ENCODE measurements at regions not wholly inside any gene's neighbourhood (a gene's known extent, or its start where the extent isn't known, plus 50 kb on each side); places are given as distances from the start of the nearest gene placed in this dataset.

DNA sequence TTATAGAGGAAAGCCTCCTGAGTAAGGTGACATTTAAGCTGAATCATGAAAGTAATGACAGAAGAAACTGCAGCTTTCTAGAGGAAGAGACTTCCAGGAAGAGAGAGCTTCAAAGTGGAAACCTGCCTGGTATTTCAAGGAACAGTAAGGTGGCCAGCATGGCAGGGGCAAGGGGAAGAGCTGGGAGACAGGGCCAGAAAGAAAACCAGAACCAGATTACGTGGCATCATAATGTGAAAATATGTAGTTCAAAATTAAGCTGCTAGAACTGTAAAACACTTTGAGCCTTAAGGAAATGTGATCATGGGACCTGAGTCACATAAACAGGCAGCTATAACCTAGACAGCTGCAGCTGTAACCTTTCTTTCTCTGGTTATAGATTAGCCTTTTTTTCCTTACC, 238.0 kb upstream of the FOXK1 start:
- H3K4me3 ChIP-seq (ENCODE audit: low read depth, low read length) = no peak overlapping the region
- DNase-seq (ENCODE audit: low read depth) = no peak
- in situ Hi-C loops (cut with HindIII; ENCODE audit: low sequenced_read_pairs) = no loop called here
- TF ChIP-seq, protein P1, sequence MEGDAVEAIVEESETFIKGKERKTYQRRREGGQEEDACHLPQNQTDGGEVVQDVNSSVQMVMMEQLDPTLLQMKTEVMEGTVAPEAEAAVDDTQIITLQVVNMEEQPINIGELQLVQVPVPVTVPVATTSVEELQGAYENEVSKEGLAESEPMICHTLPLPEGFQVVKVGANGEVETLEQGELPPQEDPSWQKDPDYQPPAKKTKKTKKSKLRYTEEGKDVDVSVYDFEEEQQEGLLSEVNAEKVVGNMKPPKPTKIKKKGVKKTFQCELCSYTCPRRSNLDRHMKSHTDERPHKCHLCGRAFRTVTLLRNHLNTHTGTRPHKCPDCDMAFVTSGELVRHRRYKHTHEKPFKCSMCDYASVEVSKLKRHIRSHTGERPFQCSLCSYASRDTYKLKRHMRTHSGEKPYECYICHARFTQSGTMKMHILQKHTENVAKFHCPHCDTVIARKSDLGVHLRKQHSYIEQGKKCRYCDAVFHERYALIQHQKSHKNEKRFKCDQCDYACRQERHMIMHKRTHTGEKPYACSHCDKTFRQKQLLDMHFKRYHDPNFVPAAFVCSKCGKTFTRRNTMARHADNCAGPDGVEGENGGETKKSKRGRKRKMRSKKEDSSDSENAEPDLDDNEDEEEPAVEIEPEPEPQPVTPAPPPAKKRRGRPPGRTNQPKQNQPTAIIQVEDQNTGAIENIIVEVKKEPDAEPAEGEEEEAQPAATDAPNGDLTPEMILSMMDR (IDR thresholded peaks at IDR 0.05; ENCODE audit: low read depth, low read length, missing control alignments) = no peak

DNA sequence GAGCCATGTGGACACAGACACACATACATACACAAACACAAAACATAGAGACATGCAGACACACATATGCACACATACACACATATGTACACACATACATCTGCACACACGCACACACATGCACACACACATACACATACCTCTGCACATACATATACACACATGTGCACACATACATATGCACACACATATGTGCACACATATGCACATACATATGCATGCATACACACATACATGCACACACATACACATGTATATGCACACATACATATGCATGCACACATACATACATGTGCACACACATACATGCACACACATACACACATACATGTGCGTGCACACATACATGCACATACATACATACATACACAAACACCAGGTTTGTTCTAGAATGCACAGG, 236.3 kb upstream of the FOXK1 start:
- TF ChIP-seq, protein P1 (IDR thresholded peaks at IDR 0.05; ENCODE audit: low read depth, low read length, missing control alignments) = no peak
- DNase-seq (ENCODE audit: low read depth) = no peak
- in situ Hi-C loops (cut with HindIII; ENCODE audit: low sequenced_read_pairs) = no loop called here
- no peak overlapping the region for H3K4me3 ChIP-seq (ENCODE audit: low read depth, low read length)

DNA sequence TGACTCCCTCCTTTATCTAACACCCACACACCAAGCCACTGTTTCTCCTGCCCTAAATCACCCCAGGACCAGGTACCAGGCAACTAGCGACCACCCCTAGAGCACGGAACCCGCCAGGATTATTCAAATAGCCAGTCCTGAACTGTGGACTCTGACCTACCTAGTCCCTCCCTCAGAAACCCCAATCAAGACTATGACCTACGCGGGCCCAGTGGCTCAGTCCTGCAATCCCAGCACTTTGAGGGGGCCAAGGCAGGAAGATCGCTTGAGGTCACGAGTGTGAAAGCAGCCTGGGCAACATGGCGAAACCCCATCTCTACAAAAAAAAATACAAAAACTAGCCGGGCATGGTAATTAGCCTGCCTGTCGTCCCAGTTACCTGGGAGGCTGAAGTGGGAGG, 232.8 kb upstream of the FOXK1 start:
- no peak for DNase-seq (ENCODE audit: low read depth)
- TF ChIP-seq, protein P1 (IDR thresholded peaks at IDR 0.05; ENCODE audit: low read depth, low read length, missing control alignments) = no peak
- in situ Hi-C loops (cut with HindIII; ENCODE audit: low sequenced_read_pairs) = no loop called here
- no peak overlapping the region for H3K4me3 ChIP-seq (ENCODE audit: low read depth, low read length)

DNA sequence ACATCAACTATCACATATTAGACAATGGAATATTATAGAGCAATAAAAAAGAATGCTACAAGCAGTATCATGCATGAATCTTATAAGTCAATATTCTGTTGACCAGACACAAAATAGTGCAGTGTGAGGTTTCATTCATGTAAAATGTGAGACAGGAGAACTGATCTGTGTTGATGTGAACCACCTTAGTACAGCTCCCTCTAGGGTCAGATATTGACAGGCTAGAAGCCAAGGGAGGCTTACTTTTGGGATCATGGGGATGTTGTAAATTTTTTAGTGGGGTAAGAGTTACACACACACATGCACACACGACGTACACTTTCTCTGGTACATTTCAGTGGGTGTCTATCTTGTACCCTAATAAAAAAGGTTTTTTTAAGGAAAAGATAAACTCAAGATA, 231.6 kb upstream of the FOXK1 start:
- in situ Hi-C loops (cut with HindIII; ENCODE audit: low sequenced_read_pairs) = no loop called here
- TF ChIP-seq, protein P1 (IDR thresholded peaks at IDR 0.05; ENCODE audit: low read depth, low read length, missing control alignments) = no peak
- no peak for DNase-seq (ENCODE audit: low read depth)
- no peak overlapping the region for H3K4me3 ChIP-seq (ENCODE audit: low read depth, low read length)

DNA sequence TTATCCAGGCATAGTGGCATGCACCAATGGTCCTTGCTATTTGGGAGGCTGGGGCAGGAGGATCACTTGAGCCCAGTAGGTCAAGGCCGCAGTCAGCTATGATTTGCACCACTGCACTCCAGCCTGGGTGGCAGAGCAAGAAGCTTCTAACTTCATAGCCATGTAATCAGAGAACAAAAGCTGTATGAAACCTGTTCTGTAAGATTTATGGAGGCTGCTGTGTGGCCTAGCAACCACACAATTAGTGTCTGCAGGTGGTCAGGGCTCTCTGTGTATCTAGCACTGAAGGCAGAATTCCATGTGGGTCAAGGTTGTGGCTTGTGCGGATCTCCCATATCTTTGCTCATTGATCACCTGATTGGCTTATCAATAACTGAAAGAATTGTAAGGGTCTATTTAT, 221.5 kb upstream of the FOXK1 start:
- no peak overlapping the region for H3K4me3 ChIP-seq (ENCODE audit: low read depth, low read length)
- DNase-seq (ENCODE audit: low read depth) = no peak
- in situ Hi-C loops (cut with HindIII; ENCODE audit: low sequenced_read_pairs) = no loop called here
- TF ChIP-seq, protein P1 (IDR thresholded peaks at IDR 0.05; ENCODE audit: low read depth, low read length, missing control alignments) = no peak

DNA sequence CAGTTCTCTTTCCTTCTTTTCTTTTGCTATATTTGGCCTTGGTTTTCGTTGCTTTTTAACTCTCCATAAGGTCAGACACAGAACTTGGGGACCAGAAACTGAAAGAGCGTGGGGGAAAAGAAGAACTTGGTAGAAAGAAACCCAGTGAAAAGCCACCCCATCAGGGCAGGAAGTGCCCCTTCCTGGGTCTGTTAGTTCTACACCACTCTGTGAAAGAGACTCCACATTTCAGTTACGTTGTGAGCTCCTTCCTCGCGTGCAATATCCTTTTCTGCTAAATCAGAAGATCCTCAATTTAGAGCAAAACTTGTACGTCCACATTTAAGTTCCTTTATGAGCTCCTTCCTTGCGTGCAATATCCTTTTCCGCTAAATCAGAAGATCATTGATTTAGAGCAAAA, 220.6 kb upstream of the FOXK1 start:
- TF ChIP-seq, protein P1 (IDR thresholded peaks at IDR 0.05; ENCODE audit: low read depth, low read length, missing control alignments) = no peak
- no peak overlapping the region for H3K4me3 ChIP-seq (ENCODE audit: low read depth, low read length)
- no peak for DNase-seq (ENCODE audit: low read depth)
- in situ Hi-C loops (cut with HindIII; ENCODE audit: low sequenced_read_pairs) = no loop called here

All from astrocyte of the cerebellum (primary cell).